Spleen (tissue), 7 donors: ENCODE measurements at regions not wholly inside any gene's neighbourhood (a gene's known extent, or its start where the extent isn't known, plus 50 kb on each side); places are given as distances from the start of the nearest gene placed in this dataset.

Source experiments
- CTCF ChIP-seq, 11 experiments: fragments of 200-600 bp in 7 of 11; fragments of 450-650 bp in 4 of 11; sonication (generic) in 4 of 11; IDR thresholded peaks in 8 of 11; conservative IDR thresholded peaks in 3 of 11; 1 replicate in 7 of 11; 2 replicates in 4 of 11; pipeline versions ENCODE4 v1.4.0 to v1.8.0; 2016 to 2021; ENCODE audit warnings: antibody characterized with exemption in 11 of 11, inconsistent platforms in 4 of 11, mild to moderate bottlenecking in 1 of 11
- POLR2AphosphoS5 ChIP-seq, 3 donors: sonication (generic); formaldehyde crosslinking; IDR thresholded peaks; one replicate each; pipeline ENCODE4 v1.5.1; 2017; ENCODE audit warnings: antibody characterized with exemption in 3 of 3
- donor health status: DM: no; HTN: no; CAD: no; lungs with moderate emphysema.
- donor health status: DM: no; HTN: no; CAD: no.
- donor health status: DM: no; HTN: no; CAD: no.

DNA sequence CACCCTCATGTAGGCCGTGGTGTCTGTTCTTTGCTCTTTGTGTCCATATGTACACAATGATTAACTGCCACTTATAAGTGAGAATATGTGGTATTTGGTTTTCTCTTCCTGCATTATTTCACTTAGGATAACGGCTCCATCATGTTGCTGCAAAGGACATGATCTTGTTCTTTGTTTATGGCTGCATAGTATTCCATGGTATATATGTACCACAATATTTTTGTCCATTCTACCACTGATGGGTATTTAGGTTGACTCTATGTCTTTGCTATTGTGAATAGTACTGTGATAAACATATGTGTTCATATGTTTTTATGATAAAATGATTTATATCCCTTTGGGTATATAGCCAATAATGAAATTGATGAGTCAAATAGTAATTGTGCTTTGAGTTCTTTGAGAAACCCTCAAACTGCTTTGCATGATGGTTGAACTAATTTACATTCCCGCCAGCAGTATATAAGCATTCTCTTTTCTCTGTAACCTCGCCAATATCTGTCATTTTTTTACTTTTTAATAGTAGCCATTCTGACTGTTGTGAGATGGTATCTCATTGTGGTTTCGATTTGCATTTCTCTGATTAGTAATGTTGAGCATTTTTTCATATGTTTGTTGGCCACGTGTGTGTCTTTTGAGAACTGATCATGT is 174.4 kb upstream of the NT5E start:
- TF ChIP-seq CTCF (IDR thresholded peaks at IDR 0.05 in 8 of 11, conservative IDR thresholded peaks at IDR 0.05 in 3 of 11), result no peak
- TF ChIP-seq POLR2AphosphoS5 (IDR thresholded peaks at IDR 0.05), result no peak
